Testis (tissue), 2 donors: ENCODE measurements at regions not wholly inside any gene's neighbourhood (a gene's known extent, or its start where the extent isn't known, plus 50 kb on each side); places are given as distances from the start of the nearest gene placed in this dataset.

ENCODE experiments used
- DNase-seq: peaks from one replicate; pipeline ENCODE4 v3.0.0-alpha.2; 2019
- H3K27ac ChIP-seq, 2 donors: fragments of 200-600 bp; sonication (generic); one replicate each; pipeline ENCODE4 v1.5.1; 2019
- H3K27me3 ChIP-seq: fragments of 200-600 bp; sonication (generic); one replicate; pipeline ENCODE4 v1.5.1; 2019
- H3K36me3 ChIP-seq: fragments of 200-600 bp; sonication (generic); one replicate; pipeline ENCODE4 v1.5.1; 2017; ENCODE audit warnings: low read depth; ENCODE audit errors: missing control alignments
- H3K4me1 ChIP-seq: fragments of 200-600 bp; sonication (generic); one replicate; pipeline ENCODE4 v1.5.1; 2019
- H3K4me3 ChIP-seq, 2 donors: fragments of 200-600 bp; sonication (generic); one replicate each; pipeline ENCODE4 v1.5.1; 2017 to 2019
- H3K9me3 ChIP-seq: fragments of 200-600 bp; sonication (generic); one replicate; pipeline ENCODE4 v1.5.1; 2017
- POLR2A ChIP-seq: fragments of 450-650 bp; IDR thresholded peaks from one replicate; pipeline ENCODE4 v1.6.1; 2017; ENCODE audit warnings: antibody characterized with exemption, mild to moderate bottlenecking, moderate library complexity
- whole genome bisulfite sequencing, 2 donors: methylation state at CpG; one replicate each; pipeline ENCODE4 v1.1.5; 2018; 5-methylcytosine and 5-hydroxymethylcytosine counted together
- intact Hi-C: fragments of 100-400 bp; cut with DNase I; formaldehyde crosslinking; loops from one replicate; pipeline ENCODE4 v1.15.1; 2023; ENCODE audit warnings: low total_unique reads
- TF ChIP-seq, protein P1 (sequence below), 3 experiments: fragments of 450-650 bp in 2 of 3; fragments of 200-600 bp in 1 of 3; sonication (generic) in 1 of 3; IDR thresholded peaks; one replicate each; pipeline ENCODE4 v1.5.1; 2016 to 2019; ENCODE audit warnings: antibody characterized with exemption in 3 of 3, mild to moderate bottlenecking in 2 of 3, moderate library complexity in 1 of 3

GRCh38 chr18:61664419-61665084 lies 228.3 kb downstream of the RNF152 start:
- DNase-seq = no peak
- Histone ChIP-seq H3K27me3 (no peaks in the 10 kb centered on the region), H3K4me1 (no peaks in the 10 kb centered on the region), H3K27ac (peak overlapping the region in 1 of 2 donors; percentile 3), H3K9me3 (no peaks in the 10 kb centered on the region), H3K36me3 (no peaks in the 10 kb centered on the region), H3K4me3 (no peak overlapping the region)
- WGBS, 2 donors = 52 to 66% methylated on average over 5 to 6 of the region's 6 CpGs
- TF ChIP-seq POLR2A = no peak
- TF ChIP-seq, protein P1, sequence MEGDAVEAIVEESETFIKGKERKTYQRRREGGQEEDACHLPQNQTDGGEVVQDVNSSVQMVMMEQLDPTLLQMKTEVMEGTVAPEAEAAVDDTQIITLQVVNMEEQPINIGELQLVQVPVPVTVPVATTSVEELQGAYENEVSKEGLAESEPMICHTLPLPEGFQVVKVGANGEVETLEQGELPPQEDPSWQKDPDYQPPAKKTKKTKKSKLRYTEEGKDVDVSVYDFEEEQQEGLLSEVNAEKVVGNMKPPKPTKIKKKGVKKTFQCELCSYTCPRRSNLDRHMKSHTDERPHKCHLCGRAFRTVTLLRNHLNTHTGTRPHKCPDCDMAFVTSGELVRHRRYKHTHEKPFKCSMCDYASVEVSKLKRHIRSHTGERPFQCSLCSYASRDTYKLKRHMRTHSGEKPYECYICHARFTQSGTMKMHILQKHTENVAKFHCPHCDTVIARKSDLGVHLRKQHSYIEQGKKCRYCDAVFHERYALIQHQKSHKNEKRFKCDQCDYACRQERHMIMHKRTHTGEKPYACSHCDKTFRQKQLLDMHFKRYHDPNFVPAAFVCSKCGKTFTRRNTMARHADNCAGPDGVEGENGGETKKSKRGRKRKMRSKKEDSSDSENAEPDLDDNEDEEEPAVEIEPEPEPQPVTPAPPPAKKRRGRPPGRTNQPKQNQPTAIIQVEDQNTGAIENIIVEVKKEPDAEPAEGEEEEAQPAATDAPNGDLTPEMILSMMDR (IDR thresholded peaks at IDR 0.05) = no peak
- intact Hi-C loops = no loop called here

DNA sequence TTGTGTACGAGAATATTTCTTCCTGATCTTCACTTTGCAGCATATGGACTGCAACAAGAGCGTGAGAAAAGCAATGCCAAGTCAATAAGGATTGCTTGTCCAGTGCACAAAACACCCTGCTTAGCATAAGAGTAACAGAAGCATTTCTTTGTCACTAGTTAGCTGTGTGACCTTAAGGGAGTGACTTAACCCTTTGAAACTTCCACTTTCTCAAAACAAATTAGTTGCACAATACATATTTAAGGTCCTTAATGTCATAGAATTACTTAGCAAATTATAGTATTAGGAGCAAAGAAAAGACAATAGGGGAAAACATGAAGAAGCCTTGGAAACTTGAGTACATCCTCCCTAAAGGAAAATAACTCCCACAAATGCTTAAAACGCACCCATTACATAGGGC lies 230.1 kb downstream of the RNF152 start:
- intact Hi-C loops = no loop called here
- Histone ChIP-seq H3K9me3 (no peaks in the 10 kb centered on the region), H3K36me3 (no peaks in the 10 kb centered on the region), H3K27me3 (no peaks in the 10 kb centered on the region), H3K27ac (no peak overlapping the region), H3K4me1 (no peaks in the 10 kb centered on the region), H3K4me3 (no peak overlapping the region)
- DNase-seq = no peak
- no peak for TF ChIP-seq POLR2A
- TF ChIP-seq, protein P1 (IDR thresholded peaks at IDR 0.05) = no peak
- 88 to 92% methylated on average over 3 of the region's 3 CpGs for WGBS, 2 donors

DNA sequence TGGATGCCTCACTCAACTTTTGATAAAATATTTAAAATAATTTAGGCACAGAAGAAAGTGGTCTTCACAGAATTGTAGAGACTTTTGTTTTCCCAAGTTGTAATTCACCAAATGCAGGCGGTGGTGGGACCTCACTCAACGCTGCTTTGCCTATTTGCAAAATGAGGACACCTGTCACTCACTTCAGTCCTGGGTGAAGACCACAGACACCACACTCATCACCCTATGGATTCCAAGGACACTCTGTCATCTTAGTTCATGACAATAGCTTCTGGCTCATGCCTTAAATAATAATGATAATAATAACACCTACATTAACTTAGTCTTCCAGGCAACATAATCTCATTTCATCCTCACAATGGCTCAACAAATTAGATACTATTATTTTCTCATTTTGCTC lies 234.4 kb downstream of the RNF152 start:
- no peak overlapping the region for H3K27ac ChIP-seq
- no peaks in the 10 kb centered on the region for H3K9me3 ChIP-seq
- 85 to 97% methylated on average over 2 of the region's 2 CpGs for WGBS, 2 donors
- no peak for TF ChIP-seq POLR2A
- TF ChIP-seq, protein P1 (IDR thresholded peaks at IDR 0.05) = no peak
- no peak for DNase-seq
- H3K4me3 ChIP-seq = no peak overlapping the region
- no peaks in the 10 kb centered on the region for H3K36me3 ChIP-seq
- H3K4me1 ChIP-seq = no peaks in the 10 kb centered on the region
- intact Hi-C loops = no loop called here
- no peaks in the 10 kb centered on the region for H3K27me3 ChIP-seq

GRCh38 chr18:61657066-61657732 lies 235.6 kb downstream of the RNF152 start:
- no peaks in the 10 kb centered on the region for H3K9me3 ChIP-seq

More at GRCh38 chr18:61657066-61657732, 235.6 kb downstream of the RNF152 start:
- no peak overlapping the region for H3K27ac ChIP-seq
- no peak for DNase-seq
- 92 to 96% methylated on average over 3 of the region's 3 CpGs for WGBS, 2 donors
- no peaks in the 10 kb centered on the region for H3K27me3 ChIP-seq
- TF ChIP-seq POLR2A = no peak
- TF ChIP-seq, protein P1 (IDR thresholded peaks at IDR 0.05) = no peak
- no peaks in the 10 kb centered on the region for H3K36me3 ChIP-seq
- no peak overlapping the region for H3K4me3 ChIP-seq
- H3K4me1 ChIP-seq = no peaks in the 10 kb centered on the region
- intact Hi-C loops = no loop called here
